ENCODE measurements at regions not wholly inside any gene's neighbourhood (a gene's known extent, or its start where the extent isn't known, plus 50 kb on each side); places are given as distances from the start of the nearest gene placed in this dataset.

GRCh38 chr4:30835044-30835443 lies 114.9 kb downstream of the PCDH7 start:
- no peak for TF ChIP-seq EZH2 (IDR thresholded peaks at IDR 0.05; ENCODE audit: insufficient read depth, poor library complexity, severe bottlenecking)
- no peak for TF ChIP-seq EZH2phosphoT487 (IDR thresholded peaks at IDR 0.05; ENCODE audit: insufficient read depth, low read depth)
